GM12872 (cell line): ENCODE measurements at regions not wholly inside any gene's neighbourhood (a gene's known extent, or its start where the extent isn't known, plus 50 kb on each side); places are given as distances from the start of the nearest gene placed in this dataset.

Source experiments
- TF ChIP-seq, protein P1 (sequence below): IDR thresholded peaks from 3 replicates; pipeline ENCODE4 v1.5.1; 2011; ENCODE audit warnings: low read depth, mild to moderate bottlenecking, low read length, moderate library complexity; ENCODE audit not compliant: insufficient read depth

DNA sequence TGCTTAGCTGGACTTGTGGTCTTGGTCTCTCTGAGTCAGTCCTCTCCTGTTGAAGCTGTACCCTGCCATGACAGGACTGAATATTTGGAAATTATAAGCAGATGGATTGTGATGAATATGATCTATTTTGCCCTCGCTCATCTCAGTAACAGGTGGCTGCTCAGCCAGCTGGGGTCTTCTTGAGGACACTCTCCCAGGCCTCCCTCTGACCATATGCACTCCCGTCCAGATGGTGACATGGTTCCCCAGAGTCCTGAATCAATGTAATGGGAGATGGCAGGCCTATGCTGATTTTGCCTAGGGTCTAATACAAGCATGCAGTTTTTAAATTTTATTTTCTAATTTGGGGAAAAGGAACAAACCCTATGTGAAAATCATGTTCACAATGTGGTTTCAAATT lies 63.1 kb upstream of the TRHDE start:
- TF ChIP-seq, protein P1, sequence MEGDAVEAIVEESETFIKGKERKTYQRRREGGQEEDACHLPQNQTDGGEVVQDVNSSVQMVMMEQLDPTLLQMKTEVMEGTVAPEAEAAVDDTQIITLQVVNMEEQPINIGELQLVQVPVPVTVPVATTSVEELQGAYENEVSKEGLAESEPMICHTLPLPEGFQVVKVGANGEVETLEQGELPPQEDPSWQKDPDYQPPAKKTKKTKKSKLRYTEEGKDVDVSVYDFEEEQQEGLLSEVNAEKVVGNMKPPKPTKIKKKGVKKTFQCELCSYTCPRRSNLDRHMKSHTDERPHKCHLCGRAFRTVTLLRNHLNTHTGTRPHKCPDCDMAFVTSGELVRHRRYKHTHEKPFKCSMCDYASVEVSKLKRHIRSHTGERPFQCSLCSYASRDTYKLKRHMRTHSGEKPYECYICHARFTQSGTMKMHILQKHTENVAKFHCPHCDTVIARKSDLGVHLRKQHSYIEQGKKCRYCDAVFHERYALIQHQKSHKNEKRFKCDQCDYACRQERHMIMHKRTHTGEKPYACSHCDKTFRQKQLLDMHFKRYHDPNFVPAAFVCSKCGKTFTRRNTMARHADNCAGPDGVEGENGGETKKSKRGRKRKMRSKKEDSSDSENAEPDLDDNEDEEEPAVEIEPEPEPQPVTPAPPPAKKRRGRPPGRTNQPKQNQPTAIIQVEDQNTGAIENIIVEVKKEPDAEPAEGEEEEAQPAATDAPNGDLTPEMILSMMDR, result no peak

DNA sequence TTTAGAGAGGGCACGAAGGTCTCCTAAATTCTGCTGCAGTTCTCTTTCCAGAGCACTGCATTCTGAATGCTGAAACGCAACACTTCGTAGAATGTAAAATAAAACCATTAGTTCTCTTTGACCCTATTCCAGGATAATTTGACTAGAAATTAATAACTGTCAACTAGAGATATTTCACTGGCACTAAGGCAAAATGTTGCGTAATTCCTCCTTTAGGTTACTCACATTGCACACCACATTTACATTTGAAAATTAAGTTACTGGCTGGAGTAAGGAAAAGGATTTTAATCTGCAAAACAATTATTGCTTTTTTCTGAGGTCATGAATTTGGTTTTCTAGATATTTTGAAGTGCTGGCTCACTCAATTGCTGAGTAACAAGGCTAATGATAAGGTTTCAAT lies 58.0 kb upstream of the TRHDE start:
- TF ChIP-seq, protein P1, result no peak

DNA sequence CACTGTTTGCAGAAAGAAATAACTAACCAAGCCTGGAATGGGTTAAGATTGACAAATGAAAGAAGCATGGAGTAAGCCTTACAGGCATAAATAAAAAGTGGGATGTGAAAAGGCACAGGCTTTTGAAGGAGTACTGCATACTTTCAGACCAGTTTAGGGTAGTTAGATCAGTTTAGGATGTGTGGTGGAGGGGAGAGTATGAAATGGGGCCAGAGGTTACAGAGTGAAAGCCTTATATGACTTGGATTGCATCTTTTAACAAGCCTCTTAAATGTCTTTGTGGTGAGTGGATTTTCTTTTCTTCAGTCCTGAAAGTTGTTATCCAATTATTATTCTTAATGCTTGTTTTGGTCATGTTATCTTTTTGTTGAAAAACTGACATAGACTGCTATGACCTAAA lies 52.2 kb upstream of the TRHDE start:
- TF ChIP-seq, protein P1, result no peak
